Endothelial cell of umbilical vein (primary cell): ENCODE measurements at regions not wholly inside any gene's neighbourhood (a gene's known extent, or its start where the extent isn't known, plus 50 kb on each side); places are given as distances from the start of the nearest gene placed in this dataset.

Source experiments
- BruUV-seq: library from RNA; stranded (reverse); fragments of 400-500 nt; replicated peaks from 2 replicates; lab custom pipeline; 2021; lab: Mats Ljungman, UMichigan
- CTCF ChIA-PET: fragments of 300-600, 350-600 bp; sonication (Branson Sonifier 250); formaldehyde crosslinking; loops from one replicate; lab custom pipeline; 2021; ENCODE audit warnings: antibody characterized with exemption, inconsistent platforms; lab: Charles Lee
- POLR2A ChIA-PET: fragments of 300-600, 350-600 bp; sonication (Branson Sonifier 250); formaldehyde crosslinking; loops from one replicate; lab custom pipeline; 2021; ENCODE audit warnings: antibody characterized with exemption, inconsistent platforms; lab: Charles Lee
- DNase-seq: peaks from one replicate; pipeline ENCODE4 v3.0.0-alpha.2; 2011; ENCODE audit warnings: low read depth, low spot score
- FAIRE-seq: peaks from 2 replicates; lab custom pipeline; 2011; peaks lifted over from hg19 to GRCh38; lab: Jason Lieb, UNC
- H2AFZ ChIP-seq: 2 replicates; pipeline ENCODE4 v1.6.0; 2012; ENCODE audit warnings: low read depth, low read length, control low read depth, inconsistent platforms
- H3K27ac ChIP-seq: 2 replicates; pipeline ENCODE4 v1.5.1; 2011; ENCODE audit warnings: low read depth, mild to moderate bottlenecking, control low read depth, low read length, moderate library complexity; ENCODE audit not compliant: insufficient read depth
- H3K27me3 ChIP-seq, 2 experiments: 2 replicates each; pipeline versions ENCODE4 v1.6.0 to v1.6.1; 2011; ENCODE audit warnings: low read length in 2 of 2, mixed read lengths in 1 of 2; ENCODE audit not compliant: control insufficient read depth in 2 of 2, insufficient read depth in 2 of 2
- H3K36me3 ChIP-seq, 2 experiments: 2 replicates in 1 of 2; 3 replicates in 1 of 2; pipeline ENCODE4 v1.5.1; 2011; ENCODE audit warnings: low read length in 2 of 2, mild to moderate bottlenecking in 1 of 2, moderate library complexity in 1 of 2; ENCODE audit not compliant: control insufficient read depth in 2 of 2, insufficient read depth in 2 of 2; ENCODE audit errors: extremely low read depth in 1 of 2
- H3K4me1 ChIP-seq: 3 replicates; pipeline ENCODE4 v1.5.1; 2011; ENCODE audit warnings: mild to moderate bottlenecking, low read length; ENCODE audit not compliant: control insufficient read depth, insufficient read depth; ENCODE audit errors: extremely low read depth
- H3K4me2 ChIP-seq: 2 replicates; pipeline ENCODE4 v1.6.1; 2011; ENCODE audit warnings: low read length, control low read depth, mixed read lengths; ENCODE audit not compliant: insufficient read depth
- H3K4me3 ChIP-seq, 3 experiments: fragments of 200-600 bp in 1 of 3; sonication (generic), shearing (Covaris generic) in 1 of 3; replicated peaks in 1 of 3; 2 replicates each; pipeline ENCODE4 v1.5.1; 2011 to 2016; ENCODE audit warnings: control low read depth in 3 of 3, low read length in 3 of 3, mild to moderate bottlenecking in 2 of 3, inconsistent platforms in 1 of 3, low read depth in 1 of 3, moderate library complexity in 1 of 3; ENCODE audit not compliant: insufficient read depth in 1 of 3
- H3K79me2 ChIP-seq: 2 replicates; pipeline ENCODE4 v1.6.0; 2012; ENCODE audit warnings: low read length, inconsistent platforms; ENCODE audit not compliant: control insufficient read depth, insufficient read depth
- H3K9ac ChIP-seq: replicated peaks from 2 replicates; pipeline ENCODE3; 2011; ENCODE audit warnings: low read length, control low read depth; ENCODE audit not compliant: insufficient read depth; ENCODE audit errors: extremely low read depth
- H3K9me1 ChIP-seq: replicated peaks from 3 replicates; pipeline ENCODE4 v1.6.0; 2011; ENCODE audit warnings: mild to moderate bottlenecking, low read length; ENCODE audit not compliant: control insufficient read depth, insufficient read depth; ENCODE audit errors: extremely low read depth
- H3K9me3 ChIP-seq: replicated peaks from 2 replicates; pipeline ENCODE4 v1.5.1; 2012; ENCODE audit warnings: low read length, inconsistent platforms; ENCODE audit not compliant: control insufficient read depth, insufficient read depth
- H4K20me1 ChIP-seq: replicated peaks from 2 replicates; pipeline ENCODE3; 2011; ENCODE audit warnings: mild to moderate bottlenecking, low read length; ENCODE audit not compliant: control insufficient read depth, insufficient read depth; ENCODE audit errors: extremely low read depth
- FOS ChIP-seq: IDR thresholded peaks from 2 replicates; pipeline ENCODE4 v1.6.1; 2011; ENCODE audit warnings: mild to moderate bottlenecking, low read length, moderate library complexity, borderline replicate concordance; ENCODE audit not compliant: insufficient read depth
- GATA2 ChIP-seq: IDR thresholded peaks from 2 replicates; pipeline ENCODE4 v1.7.0; 2011; ENCODE audit warnings: low read depth, mild to moderate bottlenecking, moderate library complexity, mixed read lengths, low read length; ENCODE audit not compliant: insufficient read length, insufficient read depth
- JUN ChIP-seq: IDR thresholded peaks from 2 replicates; pipeline ENCODE4 v1.6.1; 2011; ENCODE audit warnings: borderline replicate concordance, low read depth; ENCODE audit not compliant: insufficient read length, insufficient read depth
- MYC ChIP-seq: IDR thresholded peaks from one replicate; pipeline ENCODE4 v1.6.1; 2011; ENCODE audit warnings: mild to moderate bottlenecking, low read depth, low read length
- POLR2A ChIP-seq: IDR thresholded peaks from 2 replicates; pipeline ENCODE4 v1.6.1; 2012; ENCODE audit warnings: low read depth, mild to moderate bottlenecking, control low read depth, low read length
- POLR2AphosphoS5 ChIP-seq: IDR thresholded peaks from 2 replicates; pipeline ENCODE4 v1.6.1; 2012; ENCODE audit warnings: low read depth, mild to moderate bottlenecking, control low read depth, low read length, moderate library complexity; ENCODE audit not compliant: insufficient read depth
- dilution Hi-C: fragments of 300-500 bp; cut with MboI; formaldehyde crosslinking; loops from one replicate; pipeline ENCODE4 v1.15.0; 2019; ENCODE audit warnings: low sequenced_read_pairs; ENCODE audit not compliant: extremely low pct_ligation_motif_present
- intact Hi-C: fragments of 100-400 bp; cut with micrococcal nuclease; formaldehyde crosslinking; loops from one replicate; pipeline ENCODE4 v1.10.0; 2022
- TF ChIP-seq, protein P1 (sequence below), 2 donors: IDR thresholded peaks; 1 replicate in 1 of 2; 2 replicates in 1 of 2; pipeline ENCODE4 v1.5.1; 2011; ENCODE audit warnings: low read length in 2 of 2, mild to moderate bottlenecking in 2 of 2, moderate library complexity in 2 of 2, control low read depth in 1 of 2, inconsistent platforms in 1 of 2, low read depth in 1 of 2; ENCODE audit not compliant: insufficient read depth in 1 of 2; ENCODE audit errors: extremely low read depth in 1 of 2
- TF ChIP-seq, protein P2 (sequence below): IDR thresholded peaks from 2 replicates; pipeline ENCODE4 v1.6.1; 2011; ENCODE audit not compliant: insufficient read depth, insufficient read length

DNA sequence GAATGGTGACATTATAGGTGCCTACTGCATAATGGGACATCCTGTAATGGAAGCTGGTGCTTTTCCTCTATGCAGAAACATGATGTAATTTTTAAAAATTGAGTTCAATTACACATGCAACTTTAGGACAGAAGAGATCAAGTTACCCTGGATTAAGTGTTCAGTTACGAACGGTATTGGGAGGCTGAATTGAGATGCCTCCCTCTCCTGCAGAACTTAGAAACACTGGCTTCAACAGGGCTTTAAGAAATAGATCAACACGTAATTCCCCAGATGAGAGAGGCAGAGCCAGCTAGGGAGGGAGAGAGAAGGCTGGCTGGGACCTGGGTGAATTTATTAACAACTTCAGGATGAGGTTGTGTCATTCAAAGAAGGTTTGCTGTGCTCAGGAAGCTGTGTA, 232.8 kb downstream of the CDH26 start:
- Histone ChIP-seq H3K79me2 (no peaks in the 10 kb centered on the region), H3K27ac (no peak overlapping the region), H3K36me3 (no peaks in the 10 kb centered on the region), H3K9me3 (peaks cover 4% of the 10 kb centered on the region), H3K4me2 (no peak overlapping the region), H4K20me1 (no peaks in the 10 kb centered on the region), H3K9ac (no peak overlapping the region), H3K4me1 (no peaks in the 10 kb centered on the region), H2AFZ (no peak overlapping the region), H3K4me3 (no peak overlapping the region), H3K27me3 (no peaks in the 10 kb centered on the region), H3K9me1 (no peaks in the 10 kb centered on the region)
- TF ChIP-seq, protein P1, sequence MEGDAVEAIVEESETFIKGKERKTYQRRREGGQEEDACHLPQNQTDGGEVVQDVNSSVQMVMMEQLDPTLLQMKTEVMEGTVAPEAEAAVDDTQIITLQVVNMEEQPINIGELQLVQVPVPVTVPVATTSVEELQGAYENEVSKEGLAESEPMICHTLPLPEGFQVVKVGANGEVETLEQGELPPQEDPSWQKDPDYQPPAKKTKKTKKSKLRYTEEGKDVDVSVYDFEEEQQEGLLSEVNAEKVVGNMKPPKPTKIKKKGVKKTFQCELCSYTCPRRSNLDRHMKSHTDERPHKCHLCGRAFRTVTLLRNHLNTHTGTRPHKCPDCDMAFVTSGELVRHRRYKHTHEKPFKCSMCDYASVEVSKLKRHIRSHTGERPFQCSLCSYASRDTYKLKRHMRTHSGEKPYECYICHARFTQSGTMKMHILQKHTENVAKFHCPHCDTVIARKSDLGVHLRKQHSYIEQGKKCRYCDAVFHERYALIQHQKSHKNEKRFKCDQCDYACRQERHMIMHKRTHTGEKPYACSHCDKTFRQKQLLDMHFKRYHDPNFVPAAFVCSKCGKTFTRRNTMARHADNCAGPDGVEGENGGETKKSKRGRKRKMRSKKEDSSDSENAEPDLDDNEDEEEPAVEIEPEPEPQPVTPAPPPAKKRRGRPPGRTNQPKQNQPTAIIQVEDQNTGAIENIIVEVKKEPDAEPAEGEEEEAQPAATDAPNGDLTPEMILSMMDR (IDR thresholded peaks at IDR 0.05; ENCODE audit: extremely low read depth in 1 of 2, insufficient read depth in 1 of 2, low read depth in 1 of 2, low read length in 2 of 2), result no peak
- TF ChIP-seq POLR2A (no peak), FOS (no peak), JUN (no peak), GATA2 (no peak), POLR2AphosphoS5 (no peak), MYC (no peak)
- TF ChIP-seq, protein P2, sequence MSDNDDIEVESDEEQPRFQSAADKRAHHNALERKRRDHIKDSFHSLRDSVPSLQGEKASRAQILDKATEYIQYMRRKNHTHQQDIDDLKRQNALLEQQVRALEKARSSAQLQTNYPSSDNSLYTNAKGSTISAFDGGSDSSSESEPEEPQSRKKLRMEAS, result no peak
- dilution Hi-C loops (no loop called here), intact Hi-C loops (no loop called here)
- ChIA-PET CTCF (no interaction called here), POLR2A (no interaction called here)
- no peak for FAIRE-seq
- DNase-seq, result no peak
- no TSS peak for BruUV-seq
